Activated CD8-positive, alpha-beta memory T cell treated with anti-CD3 and anti-CD28 coated beads, Interleukin-2, amount 50 U/mL, for 4 hours (primary cell): ENCODE measurements at regions not wholly inside any gene's neighbourhood (a gene's known extent, or its start where the extent isn't known, plus 50 kb on each side); places are given as distances from the start of the nearest gene placed in this dataset.

ENCODE experiments used
- DNase-seq: peaks from one replicate; pipeline ENCODE4 v3.0.0-alpha.2; 2020

- no peak for DNase-seq
Measured at GRCh38 chr6:120918137-120918536, 416.1 kb downstream of the TBC1D32 start.

- DNase-seq: no peak
Measured at GRCh38 chr6:120916844-120917243, 417.4 kb downstream of the TBC1D32 start.

GRCh38 chr6:120913486-120913885 is 420.8 kb downstream of the TBC1D32 start:
- DNase-seq: no peak

DNA sequence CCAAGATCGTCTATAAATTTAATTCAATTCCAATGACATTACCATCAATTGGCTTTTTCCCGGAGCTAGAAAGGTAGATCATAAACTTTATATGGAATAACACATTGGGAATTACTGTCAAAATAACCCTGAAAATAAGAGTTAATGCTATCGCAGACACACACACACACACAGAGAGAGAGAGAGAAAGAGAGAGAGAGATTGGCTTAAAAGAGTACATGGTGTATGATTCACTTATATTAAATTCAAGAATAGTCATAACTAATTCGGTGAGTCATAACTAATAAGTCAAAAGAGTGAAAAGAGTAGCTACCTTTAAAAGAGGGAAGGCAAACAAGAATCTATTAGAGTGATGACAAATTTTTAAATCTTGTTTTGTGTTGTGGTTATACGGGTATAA is 425.5 kb downstream of the TBC1D32 start:
- DNase-seq: no peak

GRCh38 chr6:120903836-120904235 is 430.4 kb downstream of the TBC1D32 start:
- no peak for DNase-seq

DNA sequence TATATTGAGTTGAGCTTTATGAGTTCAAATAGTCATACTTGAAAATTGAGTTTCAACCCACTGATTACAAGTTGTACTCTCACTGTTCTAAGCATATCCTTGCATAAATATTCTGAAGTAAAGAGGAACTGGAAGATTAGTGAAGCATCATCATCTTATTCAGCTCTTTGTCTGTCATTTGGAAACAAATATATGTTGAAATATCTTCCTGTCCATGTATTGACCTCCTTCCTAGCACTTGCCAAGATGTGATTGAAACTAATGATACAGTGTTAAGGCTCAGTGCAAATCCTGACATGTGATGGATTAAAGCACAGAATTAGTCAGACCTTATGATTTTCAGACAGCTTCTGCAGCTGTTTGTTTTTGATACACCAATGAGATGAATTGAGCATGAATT is 434.3 kb downstream of the TBC1D32 start:
- DNase-seq: no peak

GRCh38 chr6:120894077-120894476 is 440.2 kb downstream of the TBC1D32 start:
- no peak for DNase-seq

GRCh38 chr6:120876931-120877330 is 457.3 kb downstream of the TBC1D32 start:
- DNase-seq: no peak

DNA sequence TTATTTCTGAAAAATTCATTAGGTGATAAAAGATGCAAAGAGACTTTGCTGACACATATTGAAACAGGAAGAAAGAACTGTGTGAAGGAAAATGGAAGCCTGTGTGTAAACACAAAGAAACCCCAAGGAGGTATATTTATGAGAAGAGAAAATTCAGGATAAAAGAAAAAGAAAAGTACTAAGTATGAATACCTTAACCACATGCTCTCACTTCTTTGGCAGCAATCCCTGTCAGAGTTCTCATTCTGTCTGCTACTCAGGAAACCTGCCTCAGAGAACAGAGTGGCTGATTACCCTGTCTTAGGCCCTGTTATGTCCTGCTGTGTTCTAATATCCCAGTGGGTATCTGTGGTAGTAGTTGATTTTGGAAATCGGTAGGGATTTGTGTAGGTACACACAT is 457.9 kb downstream of the TBC1D32 start:
- DNase-seq: no peak

- DNase-seq: no peak
Measured at GRCh38 chr6:120875900-120876299, 458.4 kb downstream of the TBC1D32 start.

DNA sequence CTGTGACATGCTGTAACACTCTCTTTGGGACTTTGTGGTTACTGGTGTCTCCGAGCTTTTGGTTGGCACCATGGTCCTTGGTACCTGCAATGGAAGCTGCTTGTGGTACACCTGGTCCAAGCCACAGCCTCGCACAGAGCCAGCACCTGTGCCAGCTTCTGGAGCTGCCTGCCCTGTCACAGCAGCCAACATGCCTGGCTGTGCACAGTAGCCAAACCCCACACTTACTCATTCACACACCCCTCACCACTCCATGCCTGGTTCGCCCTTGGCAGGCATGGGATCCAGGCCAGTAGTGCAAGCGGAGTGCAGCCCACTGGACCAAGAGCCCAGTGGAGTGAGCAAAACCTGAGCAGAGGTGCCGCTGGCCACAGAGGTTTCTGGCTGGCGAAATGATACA is 459.9 kb downstream of the TBC1D32 start:
- no peak for DNase-seq

DNA sequence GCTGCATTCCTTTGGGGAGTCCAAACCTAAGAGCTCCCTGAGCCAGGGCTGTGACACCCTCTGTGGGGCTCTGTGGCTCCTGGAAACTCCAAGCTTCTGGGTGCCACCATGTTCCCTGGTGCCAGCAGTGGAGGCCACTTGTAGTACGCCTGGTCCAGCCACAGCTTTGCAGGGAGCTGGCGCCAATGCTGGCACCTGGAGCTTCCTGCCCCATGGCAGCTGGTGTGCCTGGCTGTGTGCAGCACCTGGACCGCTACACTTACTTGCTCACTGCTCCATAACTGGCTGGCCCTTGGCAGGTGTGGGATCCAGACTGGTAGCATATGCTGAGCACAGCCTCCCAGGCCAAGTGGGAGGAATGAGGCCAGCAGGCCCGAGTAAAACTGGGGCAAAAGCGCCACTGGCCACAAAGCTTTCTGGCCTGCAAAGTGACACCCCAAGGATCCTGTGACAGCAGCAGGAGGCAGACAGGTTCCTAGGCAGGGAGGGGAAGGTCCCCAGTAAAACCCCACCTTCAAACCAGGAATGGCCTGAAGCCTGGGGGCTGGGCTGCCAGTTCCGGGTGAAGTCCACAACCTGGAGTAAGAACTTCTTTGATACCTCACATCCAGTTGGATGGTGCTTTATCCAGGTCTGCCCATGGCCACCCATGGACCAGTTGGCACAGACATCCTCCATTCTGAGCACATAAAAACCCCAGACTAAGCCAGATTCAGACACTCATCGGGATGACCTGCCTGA is 461.0 kb downstream of the TBC1D32 start:
- DNase-seq: no peak

DNA sequence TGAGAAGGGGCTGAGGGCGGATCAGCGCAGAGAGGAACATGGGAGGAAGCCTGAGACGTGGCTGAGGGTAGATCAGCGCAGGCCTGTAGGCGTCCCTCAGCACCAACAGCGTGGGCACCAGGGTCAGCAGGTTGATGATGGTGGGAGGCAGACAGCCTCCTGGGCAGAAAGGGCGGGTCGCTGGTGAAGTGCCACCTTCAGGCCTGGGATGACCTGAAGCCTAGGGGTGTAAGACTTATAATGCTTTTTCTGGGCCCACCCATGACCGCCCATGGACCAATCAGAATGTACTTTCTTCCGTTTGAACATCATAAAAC is 462.1 kb downstream of the TBC1D32 start:
- no peak for DNase-seq

DNA sequence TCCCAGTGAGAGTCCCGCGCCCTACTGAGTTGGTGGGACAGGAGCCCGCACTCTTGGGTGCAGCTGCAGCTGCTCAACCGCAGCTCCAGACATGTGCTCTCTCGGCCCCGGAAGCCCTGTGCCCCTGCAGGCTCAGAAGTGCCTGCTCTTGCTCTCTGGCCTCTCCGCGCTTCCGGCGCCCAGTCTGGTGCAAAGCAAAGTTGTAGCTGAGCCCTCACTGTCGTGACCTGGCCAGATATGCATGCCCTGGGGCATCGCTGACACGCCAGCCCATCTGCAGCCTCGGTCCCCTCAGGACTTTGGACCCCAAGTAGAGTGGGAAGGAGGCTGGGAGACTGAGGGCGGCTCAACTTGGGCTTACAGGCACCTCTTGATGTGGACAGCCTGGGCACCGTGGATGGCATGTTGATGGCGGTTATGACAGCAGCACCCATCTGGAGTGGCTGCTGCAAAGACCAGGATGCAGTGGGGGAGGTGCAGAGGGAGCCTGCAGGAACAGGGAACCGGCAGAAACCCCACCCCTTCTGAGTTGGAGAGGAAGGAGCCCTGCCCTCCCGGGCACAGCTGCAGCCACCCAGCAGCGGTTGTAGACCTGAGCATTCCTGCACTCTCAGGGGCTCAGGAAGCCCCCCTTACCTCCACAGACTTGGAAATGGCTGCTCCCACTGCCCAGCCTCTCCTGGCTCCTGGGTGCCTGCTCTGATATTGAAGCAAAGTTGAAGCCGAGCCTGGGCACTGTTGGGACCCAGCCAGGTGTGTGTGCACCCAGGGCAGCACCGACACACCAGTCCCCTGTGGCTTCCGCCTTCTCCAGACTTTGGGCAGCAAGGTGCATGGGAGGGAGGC is 462.6 kb downstream of the TBC1D32 start:
- DNase-seq: no peak

DNA sequence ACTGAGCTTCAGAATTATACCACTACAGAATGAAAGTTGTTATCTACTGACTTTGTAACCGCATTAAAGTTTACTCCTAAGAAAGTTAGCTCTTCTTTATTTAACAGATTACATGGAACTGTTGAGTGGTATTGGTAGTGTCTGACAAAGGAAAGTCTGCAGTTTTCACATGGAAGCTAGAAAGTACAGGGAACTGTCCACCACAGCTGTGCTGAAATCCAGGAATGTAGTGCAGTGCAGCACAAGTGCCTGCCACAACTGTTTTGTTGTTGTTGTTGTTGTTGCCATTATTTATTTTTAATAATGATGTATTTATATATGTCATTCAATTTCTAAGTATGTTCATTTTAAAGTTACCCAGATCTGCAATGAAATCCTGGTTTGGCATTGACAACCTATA is 464.9 kb downstream of the TBC1D32 start:
- no peak for DNase-seq

GRCh38 chr6:120857422-120857821 is 476.9 kb downstream of the TBC1D32 start:
- DNase-seq: no peak

GRCh38 chr6:120854583-120854982 is 479.7 kb downstream of the TBC1D32 start:
- no peak for DNase-seq

DNA sequence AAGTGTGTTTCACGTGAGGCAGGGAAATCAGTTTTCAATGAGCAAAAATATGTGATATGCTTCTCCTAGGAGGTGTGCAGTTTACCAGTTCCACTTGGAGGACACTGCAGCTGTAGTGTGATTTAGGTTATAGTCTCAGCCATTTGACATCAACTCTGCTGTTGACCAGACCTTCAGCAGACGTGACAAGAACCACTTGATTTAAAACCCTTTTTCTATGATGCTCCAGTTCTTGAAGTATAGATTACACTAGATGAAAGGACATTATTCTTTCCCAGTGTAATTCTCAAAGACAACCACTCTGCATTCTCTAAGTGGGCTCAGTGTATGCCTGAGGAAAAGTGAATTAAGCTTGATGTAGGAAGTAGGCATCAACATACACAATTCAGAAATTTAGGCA is 480.8 kb downstream of the TBC1D32 start:
- no peak for DNase-seq

DNA sequence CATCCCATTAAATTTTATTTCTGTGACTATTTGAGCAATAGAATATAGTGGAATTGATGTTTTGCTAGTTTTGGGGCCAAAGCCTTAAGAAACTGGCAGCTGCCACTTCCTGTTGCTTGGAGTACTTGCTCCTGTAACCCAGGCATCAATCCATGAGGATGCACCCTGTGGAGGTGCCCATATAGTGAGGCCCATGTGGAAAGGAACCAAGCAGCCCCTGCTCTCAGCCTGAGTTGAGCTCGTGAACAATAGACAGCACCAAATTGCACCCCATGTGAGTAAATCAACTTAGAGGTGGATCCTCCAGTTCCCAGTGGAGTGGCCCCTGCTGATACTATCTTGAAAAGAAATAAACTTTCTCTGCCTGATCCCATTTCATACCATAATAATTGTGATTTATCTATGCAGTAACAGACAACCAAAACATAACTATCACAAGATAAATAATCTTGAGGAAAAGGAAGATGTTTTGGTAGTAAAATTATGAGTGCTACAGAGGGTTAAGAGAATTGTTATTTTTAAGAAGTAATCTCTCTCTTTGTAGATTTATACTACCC is 481.9 kb downstream of the TBC1D32 start:
- no peak for DNase-seq

GRCh38 chr6:120826253-120826652 is 508.0 kb downstream of the TBC1D32 start:
- DNase-seq: no peak

DNA sequence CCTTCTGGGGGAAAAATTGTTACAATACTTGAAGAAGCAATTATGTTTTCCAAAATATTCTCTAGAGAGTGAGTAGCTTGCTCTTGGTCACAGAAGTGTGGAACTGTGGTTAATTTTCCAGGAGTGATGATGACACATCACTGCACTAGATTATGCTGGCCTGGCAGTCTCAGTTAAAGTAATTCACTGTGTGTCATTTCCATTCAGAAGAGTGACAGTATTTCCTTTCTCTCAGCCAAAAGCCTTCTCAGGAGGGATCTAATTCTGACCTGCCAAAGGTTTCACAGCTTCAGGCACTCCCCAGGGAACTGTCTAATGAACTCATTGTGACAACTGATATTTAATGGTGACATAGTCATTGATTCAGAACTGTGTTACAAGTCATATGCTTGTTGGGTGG is 517.5 kb downstream of the TBC1D32 start:
- no peak for DNase-seq

GRCh38 chr6:120805276-120805675 is 529.0 kb downstream of the TBC1D32 start:
- no peak for DNase-seq

GRCh38 chr6:120804612-120805011 is 529.7 kb downstream of the TBC1D32 start:
- no peak for DNase-seq

DNA sequence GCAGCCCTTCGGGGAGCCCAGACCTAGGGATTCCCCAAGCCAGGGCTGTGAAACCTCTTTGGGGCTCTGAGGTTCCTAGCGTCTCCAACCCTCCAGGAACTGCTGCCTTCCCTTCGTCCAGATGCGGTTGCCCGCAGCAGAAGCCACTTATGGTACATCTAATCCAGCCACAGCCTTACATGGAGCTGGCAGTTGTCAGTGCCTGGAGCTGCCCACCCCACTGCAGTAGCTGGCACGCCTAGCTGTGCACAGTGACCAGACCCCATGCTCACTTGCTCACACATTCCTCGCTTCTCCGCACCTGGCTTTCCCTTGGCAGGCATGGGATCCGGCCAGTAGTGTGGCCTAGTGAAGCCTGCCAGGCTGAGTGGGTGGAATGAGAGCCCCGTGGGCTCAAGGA is 547.6 kb downstream of the TBC1D32 start:
- DNase-seq: no peak
